ENCODE measurements at regions not wholly inside any gene's neighbourhood (a gene's known extent, or its start where the extent isn't known, plus 50 kb on each side); places are given as distances from the start of the nearest gene placed in this dataset.

DNA sequence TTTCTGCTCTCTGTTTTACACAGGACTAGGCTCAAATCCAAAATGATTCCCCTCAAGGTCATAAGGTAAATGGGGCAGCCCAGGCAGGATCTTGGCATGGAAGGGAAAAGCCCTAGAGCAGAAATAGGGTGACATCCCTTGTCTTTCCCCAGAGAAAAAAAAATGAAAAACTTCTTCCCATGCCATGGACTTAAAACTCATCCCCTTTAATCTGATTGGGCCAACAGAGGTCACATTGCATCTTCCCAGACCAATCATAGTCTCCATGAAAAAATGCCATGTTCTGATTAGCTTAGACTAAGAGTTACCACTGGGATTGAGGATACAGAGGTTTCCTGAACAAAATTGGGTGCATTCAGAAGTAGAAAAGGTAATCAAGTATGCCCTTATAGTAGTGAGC lies 241.3 kb upstream of the LRTM1 start (continued):
- TF ChIP-seq, protein P1, sequence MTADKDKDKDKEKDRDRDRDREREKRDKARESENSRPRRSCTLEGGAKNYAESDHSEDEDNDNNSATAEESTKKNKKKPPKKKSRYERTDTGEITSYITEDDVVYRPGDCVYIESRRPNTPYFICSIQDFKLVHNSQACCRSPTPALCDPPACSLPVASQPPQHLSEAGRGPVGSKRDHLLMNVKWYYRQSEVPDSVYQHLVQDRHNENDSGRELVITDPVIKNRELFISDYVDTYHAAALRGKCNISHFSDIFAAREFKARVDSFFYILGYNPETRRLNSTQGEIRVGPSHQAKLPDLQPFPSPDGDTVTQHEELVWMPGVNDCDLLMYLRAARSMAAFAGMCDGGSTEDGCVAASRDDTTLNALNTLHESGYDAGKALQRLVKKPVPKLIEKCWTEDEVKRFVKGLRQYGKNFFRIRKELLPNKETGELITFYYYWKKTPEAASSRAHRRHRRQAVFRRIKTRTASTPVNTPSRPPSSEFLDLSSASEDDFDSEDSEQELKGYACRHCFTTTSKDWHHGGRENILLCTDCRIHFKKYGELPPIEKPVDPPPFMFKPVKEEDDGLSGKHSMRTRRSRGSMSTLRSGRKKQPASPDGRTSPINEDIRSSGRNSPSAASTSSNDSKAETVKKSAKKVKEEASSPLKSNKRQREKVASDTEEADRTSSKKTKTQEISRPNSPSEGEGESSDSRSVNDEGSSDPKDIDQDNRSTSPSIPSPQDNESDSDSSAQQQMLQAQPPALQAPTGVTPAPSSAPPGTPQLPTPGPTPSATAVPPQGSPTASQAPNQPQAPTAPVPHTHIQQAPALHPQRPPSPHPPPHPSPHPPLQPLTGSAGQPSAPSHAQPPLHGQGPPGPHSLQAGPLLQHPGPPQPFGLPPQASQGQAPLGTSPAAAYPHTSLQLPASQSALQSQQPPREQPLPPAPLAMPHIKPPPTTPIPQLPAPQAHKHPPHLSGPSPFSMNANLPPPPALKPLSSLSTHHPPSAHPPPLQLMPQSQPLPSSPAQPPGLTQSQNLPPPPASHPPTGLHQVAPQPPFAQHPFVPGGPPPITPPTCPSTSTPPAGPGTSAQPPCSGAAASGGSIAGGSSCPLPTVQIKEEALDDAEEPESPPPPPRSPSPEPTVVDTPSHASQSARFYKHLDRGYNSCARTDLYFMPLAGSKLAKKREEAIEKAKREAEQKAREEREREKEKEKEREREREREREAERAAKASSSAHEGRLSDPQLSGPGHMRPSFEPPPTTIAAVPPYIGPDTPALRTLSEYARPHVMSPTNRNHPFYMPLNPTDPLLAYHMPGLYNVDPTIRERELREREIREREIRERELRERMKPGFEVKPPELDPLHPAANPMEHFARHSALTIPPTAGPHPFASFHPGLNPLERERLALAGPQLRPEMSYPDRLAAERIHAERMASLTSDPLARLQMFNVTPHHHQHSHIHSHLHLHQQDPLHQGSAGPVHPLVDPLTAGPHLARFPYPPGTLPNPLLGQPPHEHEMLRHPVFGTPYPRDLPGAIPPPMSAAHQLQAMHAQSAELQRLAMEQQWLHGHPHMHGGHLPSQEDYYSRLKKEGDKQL (CRISPR knock-in tag; IDR thresholded peaks at IDR 0.05; ENCODE audit: borderline replicate concordance) = no peak
- TF ChIP-seq ZSCAN32 (CRISPR knock-in tag; IDR thresholded peaks at IDR 0.05) (no peak), MECOM (CRISPR knock-in tag; IDR thresholded peaks at IDR 0.05) (no peak), STAG1 (CRISPR knock-in tag; IDR thresholded peaks at IDR 0.05; ENCODE audit: borderline replicate concordance) (no peak), RAD51 (IDR thresholded peaks at IDR 0.05; ENCODE audit: borderline replicate concordance, low read depth) (no peak)
- TF ChIP-seq, protein P2, sequence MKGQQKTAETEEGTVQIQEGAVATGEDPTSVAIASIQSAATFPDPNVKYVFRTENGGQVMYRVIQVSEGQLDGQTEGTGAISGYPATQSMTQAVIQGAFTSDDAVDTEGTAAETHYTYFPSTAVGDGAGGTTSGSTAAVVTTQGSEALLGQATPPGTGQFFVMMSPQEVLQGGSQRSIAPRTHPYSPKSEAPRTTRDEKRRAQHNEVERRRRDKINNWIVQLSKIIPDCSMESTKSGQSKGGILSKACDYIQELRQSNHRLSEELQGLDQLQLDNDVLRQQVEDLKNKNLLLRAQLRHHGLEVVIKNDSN (CRISPR knock-in tag; IDR thresholded peaks at IDR 0.05) = no peak
- TF ChIP-seq, protein P3, sequence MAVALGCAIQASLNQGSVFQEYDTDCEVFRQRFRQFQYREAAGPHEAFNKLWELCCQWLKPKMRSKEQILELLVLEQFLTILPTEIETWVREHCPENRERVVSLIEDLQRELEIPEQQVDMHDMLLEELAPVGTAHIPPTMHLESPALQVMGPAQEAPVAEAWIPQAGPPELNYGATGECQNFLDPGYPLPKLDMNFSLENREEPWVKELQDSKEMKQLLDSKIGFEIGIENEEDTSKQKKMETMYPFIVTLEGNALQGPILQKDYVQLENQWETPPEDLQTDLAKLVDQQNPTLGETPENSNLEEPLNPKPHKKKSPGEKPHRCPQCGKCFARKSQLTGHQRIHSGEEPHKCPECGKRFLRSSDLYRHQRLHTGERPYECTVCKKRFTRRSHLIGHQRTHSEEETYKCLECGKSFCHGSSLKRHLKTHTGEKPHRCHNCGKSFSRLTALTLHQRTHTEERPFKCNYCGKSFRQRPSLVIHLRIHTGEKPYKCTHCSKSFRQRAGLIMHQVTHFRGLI (CRISPR knock-in tag; IDR thresholded peaks at IDR 0.05) = no peak
